ENCODE measurements at regions not wholly inside any gene's neighbourhood (a gene's known extent, or its start where the extent isn't known, plus 50 kb on each side); places are given as distances from the start of the nearest gene placed in this dataset.

DNA sequence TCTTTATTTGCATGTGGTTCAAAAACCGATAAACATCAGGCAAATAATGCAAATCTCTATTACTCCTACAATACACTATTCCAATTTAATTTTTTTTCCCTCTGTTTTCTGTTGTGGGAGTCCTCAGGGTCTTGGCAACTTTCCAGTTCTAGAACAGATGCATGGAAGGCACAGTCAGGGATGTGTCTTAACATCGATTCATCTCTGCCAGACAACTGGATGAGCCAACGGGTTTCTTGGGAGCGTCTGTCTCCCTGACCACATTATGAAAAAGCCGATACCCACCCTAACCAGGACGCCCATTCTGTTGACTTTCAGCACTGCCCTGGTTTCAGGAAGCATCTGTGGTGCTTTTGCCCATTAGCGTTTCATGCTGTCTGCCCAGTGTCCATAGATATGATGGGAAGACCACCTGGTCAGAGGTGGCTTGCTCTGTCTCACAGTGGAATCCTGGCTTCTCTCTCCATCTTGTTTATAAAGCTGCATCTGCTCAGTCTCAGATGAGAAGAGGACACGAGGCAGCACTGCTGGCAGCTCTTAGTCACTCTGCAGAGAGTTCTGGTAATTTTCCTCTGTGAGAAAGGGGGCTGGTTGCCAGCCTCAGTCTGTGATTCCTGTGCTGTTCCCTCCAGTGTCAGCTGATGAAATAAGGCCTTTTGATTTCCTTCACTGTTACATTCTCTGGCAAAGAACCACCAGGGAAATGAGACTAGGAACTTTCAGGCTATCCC lies 57.9 kb upstream of the KCNE4 start:
- Mint-ChIP-seq H3K4me3 (ENCODE audit: low read depth, unreplicated experiment) (no peak overlapping the region), H3K9me3 (ENCODE audit: low read depth, unreplicated experiment) (peaks cover 7% of the 10 kb centered on the region), H3K27me3 (ENCODE audit: unreplicated experiment) (no peaks in the 10 kb centered on the region), H3K27ac (ENCODE audit: unreplicated experiment) (no peak overlapping the region), H3K36me3 (ENCODE audit: insufficient read depth, unreplicated experiment) (no peaks in the 10 kb centered on the region), H3K4me1 (ENCODE audit: low read depth, unreplicated experiment) (no peaks in the 10 kb centered on the region)
- CTCF ChIA-PET, result interaction anchor here (0.5 kb wide), 1 partner anchor 57 kb away, joined by 4 read pairs; no protein-coding TSS in a partner anchor
- no TSS peak for BruUV-seq (replicated peaks)
- intact Hi-C loops (cut with micrococcal nuclease; ENCODE audit: unreplicated experiment), result no loop called here
- TF ChIP-seq, protein P1, sequence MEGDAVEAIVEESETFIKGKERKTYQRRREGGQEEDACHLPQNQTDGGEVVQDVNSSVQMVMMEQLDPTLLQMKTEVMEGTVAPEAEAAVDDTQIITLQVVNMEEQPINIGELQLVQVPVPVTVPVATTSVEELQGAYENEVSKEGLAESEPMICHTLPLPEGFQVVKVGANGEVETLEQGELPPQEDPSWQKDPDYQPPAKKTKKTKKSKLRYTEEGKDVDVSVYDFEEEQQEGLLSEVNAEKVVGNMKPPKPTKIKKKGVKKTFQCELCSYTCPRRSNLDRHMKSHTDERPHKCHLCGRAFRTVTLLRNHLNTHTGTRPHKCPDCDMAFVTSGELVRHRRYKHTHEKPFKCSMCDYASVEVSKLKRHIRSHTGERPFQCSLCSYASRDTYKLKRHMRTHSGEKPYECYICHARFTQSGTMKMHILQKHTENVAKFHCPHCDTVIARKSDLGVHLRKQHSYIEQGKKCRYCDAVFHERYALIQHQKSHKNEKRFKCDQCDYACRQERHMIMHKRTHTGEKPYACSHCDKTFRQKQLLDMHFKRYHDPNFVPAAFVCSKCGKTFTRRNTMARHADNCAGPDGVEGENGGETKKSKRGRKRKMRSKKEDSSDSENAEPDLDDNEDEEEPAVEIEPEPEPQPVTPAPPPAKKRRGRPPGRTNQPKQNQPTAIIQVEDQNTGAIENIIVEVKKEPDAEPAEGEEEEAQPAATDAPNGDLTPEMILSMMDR (IDR thresholded peaks at IDR 0.05; ENCODE audit: unreplicated experiment), result no peak
- DNase-seq, result no peak

DNA sequence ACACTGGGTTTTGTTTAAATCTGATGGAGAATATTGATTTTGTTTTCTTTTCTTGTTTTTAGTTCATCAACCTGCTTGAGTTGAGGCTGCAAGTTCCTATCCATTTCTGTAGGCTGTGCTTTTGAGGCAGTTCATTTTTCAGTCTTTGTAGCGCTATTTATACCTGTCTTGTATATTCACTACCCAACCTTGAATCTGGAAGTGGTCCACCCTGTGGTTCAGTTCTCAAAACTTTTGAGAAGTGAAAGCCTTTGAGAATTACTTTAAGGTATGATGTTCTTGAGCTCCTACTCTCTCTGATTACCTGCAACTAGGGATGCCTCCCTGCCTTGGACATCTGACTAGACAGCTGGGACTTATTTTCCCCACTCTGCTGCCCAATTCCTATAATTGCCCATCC lies 53.5 kb upstream of the KCNE4 start:
- H3K4me1 Mint-ChIP-seq (ENCODE audit: low read depth, unreplicated experiment), result no peaks in the 10 kb centered on the region

DNA sequence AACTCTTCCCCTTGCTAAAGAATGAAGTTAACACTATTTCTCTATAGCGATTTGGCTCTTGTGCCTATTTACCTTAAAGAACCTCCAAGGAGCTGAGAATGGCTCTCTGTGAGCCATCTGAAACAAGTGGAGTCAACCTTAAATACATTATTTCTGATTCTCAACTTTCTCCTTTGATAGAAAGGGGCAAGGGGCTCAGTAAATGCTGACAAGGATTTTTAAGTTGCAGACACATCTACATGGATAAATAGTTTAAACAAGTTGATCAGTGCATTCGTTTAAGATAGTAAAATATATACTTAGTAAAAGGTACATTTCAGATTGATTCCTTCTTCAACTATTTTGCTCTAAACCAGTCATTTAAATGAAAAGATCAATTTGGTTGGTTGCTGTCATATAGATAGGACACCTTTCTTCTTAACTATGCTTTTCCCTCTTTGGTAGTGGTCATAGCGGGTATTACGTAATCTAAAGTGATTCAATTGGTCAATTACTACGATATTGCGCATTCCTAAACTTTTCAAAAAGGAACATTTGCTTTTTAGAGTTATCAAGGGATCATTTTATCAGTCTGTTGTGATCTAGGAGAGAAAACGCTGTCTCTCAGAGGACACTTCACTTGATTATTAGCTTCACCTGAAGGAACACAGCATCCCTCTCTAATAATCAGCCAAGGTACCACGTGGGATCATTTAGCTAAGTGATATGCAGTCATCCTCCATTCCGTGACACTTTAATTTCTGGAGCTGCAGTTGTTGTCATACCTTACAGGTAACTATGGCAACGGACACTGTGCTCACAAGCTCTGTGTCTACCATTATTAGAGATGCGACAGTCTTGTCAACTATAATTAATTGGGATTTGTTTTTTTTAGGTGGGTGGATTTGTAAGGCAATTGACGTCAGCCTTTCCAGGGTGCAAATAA lies 50.9 kb upstream of the KCNE4 start:
- intact Hi-C loops (cut with micrococcal nuclease; ENCODE audit: unreplicated experiment), result no loop called here
- CTCF ChIA-PET, result no interaction called here
- no peak overlapping the region for H3K27ac Mint-ChIP-seq (ENCODE audit: unreplicated experiment)
- H3K4me3 Mint-ChIP-seq (ENCODE audit: low read depth, unreplicated experiment), result no peak overlapping the region
- peaks cover 13% of the 10 kb centered on the region for H3K27me3 Mint-ChIP-seq (ENCODE audit: unreplicated experiment)
- DNase-seq, result no peak
- H3K36me3 Mint-ChIP-seq (ENCODE audit: insufficient read depth, unreplicated experiment), result no peaks in the 10 kb centered on the region
- BruUV-seq (replicated peaks), result no TSS peak
- no peaks in the 10 kb centered on the region for H3K9me3 Mint-ChIP-seq (ENCODE audit: low read depth, unreplicated experiment)
- TF ChIP-seq, protein P1 (IDR thresholded peaks at IDR 0.05; ENCODE audit: unreplicated experiment), result no peak
- no peaks in the 10 kb centered on the region for H3K4me1 Mint-ChIP-seq (ENCODE audit: low read depth, unreplicated experiment)

More for the DNA sequence above, 53.5 kb upstream of the KCNE4 start:
- no peak overlapping the region for H3K27ac Mint-ChIP-seq (ENCODE audit: unreplicated experiment)
- H3K4me3 Mint-ChIP-seq (ENCODE audit: low read depth, unreplicated experiment), result no peak overlapping the region
- H3K36me3 Mint-ChIP-seq (ENCODE audit: insufficient read depth, unreplicated experiment), result no peaks in the 10 kb centered on the region
- intact Hi-C loops (cut with micrococcal nuclease; ENCODE audit: unreplicated experiment), result no loop called here
- peaks cover 13% of the 10 kb centered on the region for H3K27me3 Mint-ChIP-seq (ENCODE audit: unreplicated experiment)
- no peaks in the 10 kb centered on the region for H3K9me3 Mint-ChIP-seq (ENCODE audit: low read depth, unreplicated experiment)
- BruUV-seq (replicated peaks), result no TSS peak
- DNase-seq, result no peak
- CTCF ChIA-PET, result no interaction called here
- TF ChIP-seq, protein P1 (IDR thresholded peaks at IDR 0.05; ENCODE audit: unreplicated experiment), result no peak

DNA sequence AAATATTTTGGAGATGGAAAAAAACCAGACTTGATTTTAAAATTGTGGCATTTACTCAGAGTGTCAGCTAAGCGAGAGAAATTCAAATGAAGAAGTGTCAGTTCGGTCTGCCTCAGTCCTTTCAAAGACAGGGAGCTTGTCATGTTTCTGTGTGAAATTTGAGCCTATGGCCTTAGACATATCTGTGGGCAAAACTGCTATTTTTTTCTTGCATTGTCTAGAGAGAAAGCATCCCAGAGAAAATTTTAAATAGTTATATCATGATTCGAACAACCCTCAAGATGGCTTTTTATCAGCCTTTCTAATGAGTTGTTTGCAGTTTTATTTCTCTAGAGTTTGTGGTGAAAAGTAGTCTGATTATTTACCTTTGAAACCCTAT lies 50.2 kb upstream of the KCNE4 start:
- Mint-ChIP-seq H3K27me3 (ENCODE audit: unreplicated experiment) (peaks cover 13% of the 10 kb centered on the region), H3K4me3 (ENCODE audit: low read depth, unreplicated experiment) (no peak overlapping the region), H3K4me1 (ENCODE audit: low read depth, unreplicated experiment) (no peaks in the 10 kb centered on the region), H3K9me3 (ENCODE audit: low read depth, unreplicated experiment) (no peaks in the 10 kb centered on the region), H3K36me3 (ENCODE audit: insufficient read depth, unreplicated experiment) (no peaks in the 10 kb centered on the region), H3K27ac (ENCODE audit: unreplicated experiment) (no peak overlapping the region)
- no peak for DNase-seq
- CTCF ChIA-PET, result no interaction called here
- BruUV-seq (replicated peaks), result no TSS peak
- intact Hi-C loops (cut with micrococcal nuclease; ENCODE audit: unreplicated experiment), result no loop called here
- TF ChIP-seq, protein P1 (IDR thresholded peaks at IDR 0.05; ENCODE audit: unreplicated experiment), result no peak

All from Calu3 (cell line).